GM19467 (cell line): ENCODE measurements at regions not wholly inside any gene's neighbourhood (a gene's known extent, or its start where the extent isn't known, plus 50 kb on each side); places are given as distances from the start of the nearest gene placed in this dataset.
"Not testable (repeated sequence)": the region's sequence is repeated elsewhere in the genome, so short reads cannot be mapped to it uniquely, and the experiment has no call there.

Experiments
- ATAC-seq: cut with Tn5 transposase; IDR thresholded peaks from one replicate; pipeline ENCODE4 v1.9.1; 2021; ENCODE audit warnings: mild to moderate bottlenecking, moderate library complexity; ENCODE audit not compliant: unreplicated experiment

DNA sequence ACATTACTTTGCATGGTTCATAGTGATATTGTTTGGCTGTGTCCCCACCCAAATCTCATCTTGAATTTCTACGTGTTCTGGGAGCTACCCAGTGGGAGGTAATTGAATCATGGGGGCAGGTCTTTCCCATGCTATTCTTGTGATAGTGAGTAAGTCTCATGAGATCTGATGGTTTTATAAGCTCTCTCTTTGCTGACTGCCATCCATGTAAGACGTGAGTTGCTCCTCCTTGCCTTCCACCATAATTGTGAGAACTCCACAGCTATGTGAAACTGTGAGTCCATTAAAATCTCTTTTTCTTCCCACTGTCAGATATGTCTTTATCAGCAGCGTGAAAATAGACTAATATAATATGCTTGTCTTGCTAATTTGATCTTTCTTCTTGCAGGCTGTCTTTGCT lies 200.4 kb upstream of the NOX3 start:
- ATAC-seq, result no peak

DNA sequence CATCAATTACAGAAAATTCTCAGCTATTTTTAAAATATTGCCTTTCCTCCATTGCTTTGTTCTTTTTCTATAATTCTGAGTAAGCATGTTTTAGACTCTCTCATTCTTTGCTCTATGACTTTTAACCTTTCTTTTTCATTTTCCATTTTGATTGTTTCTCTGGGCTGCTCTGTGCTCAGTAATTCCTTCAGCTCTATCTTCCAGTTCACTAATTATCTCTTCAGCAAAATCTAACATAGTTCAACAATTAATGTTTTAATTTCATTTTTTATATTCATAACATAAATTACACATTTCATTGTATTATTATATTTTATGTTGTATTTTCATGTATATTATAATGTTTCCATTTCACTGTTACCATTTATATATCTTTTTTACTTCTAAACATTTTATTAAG lies 198.8 kb upstream of the NOX3 start:
- ATAC-seq, result no peak

DNA sequence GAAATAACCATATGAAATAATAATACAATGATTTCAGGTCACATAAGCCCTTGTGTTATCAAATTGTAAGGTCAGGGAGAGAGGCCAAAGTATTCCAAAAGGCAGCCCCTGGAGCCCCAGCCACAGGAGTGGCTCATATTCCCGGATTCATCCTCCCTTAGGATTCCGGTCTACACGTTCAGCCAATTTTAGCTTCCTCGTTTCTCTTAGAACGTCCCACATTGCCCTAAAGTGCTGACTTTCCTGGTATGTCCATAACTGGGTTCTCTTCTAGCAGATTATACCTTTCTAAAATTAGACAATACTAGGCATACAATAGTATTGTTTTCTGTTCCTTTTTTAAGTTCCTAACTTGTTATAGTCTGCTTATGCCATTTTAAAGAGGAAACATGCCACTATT lies 192.7 kb upstream of the NOX3 start:
- ATAC-seq, result no peak

DNA sequence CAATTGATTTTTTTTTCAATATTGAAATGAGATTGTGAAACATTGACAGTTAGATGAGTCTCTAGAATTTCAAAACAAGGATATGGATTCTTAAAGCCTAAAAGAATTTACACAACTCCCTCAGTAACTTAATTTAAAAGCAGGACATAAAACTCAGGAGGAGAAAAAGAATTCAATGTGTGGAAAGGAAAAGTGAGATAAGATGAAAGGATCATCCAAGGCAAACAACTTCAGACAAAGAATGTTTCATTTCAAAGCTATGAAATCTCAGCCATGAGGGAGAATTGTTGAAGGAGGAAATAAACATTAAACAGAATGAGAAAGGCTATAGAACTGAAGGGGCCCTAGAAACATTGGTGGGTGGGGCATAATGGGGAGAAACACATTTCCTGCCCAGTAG lies 191.7 kb upstream of the NOX3 start:
- ATAC-seq, result no peak

DNA sequence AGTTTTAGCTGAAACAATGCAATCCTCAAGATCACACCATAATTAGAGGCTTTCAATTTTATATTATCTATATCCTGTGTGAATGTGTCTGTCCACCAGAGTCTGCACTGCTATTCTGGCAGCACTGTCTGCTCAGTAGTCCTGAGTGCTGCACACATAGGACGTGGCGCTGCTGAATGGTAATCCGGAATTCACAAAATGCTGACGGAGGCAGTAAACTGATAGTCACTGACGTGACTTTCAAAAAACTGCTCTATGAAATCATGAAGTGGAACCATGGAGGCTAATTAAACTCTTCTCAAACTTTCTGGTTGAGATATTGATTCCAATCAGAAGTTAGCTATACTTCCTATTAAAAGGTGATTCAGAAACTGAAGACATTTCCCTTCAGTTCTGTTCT lies 190.8 kb upstream of the NOX3 start:
- ATAC-seq, result no peak

DNA sequence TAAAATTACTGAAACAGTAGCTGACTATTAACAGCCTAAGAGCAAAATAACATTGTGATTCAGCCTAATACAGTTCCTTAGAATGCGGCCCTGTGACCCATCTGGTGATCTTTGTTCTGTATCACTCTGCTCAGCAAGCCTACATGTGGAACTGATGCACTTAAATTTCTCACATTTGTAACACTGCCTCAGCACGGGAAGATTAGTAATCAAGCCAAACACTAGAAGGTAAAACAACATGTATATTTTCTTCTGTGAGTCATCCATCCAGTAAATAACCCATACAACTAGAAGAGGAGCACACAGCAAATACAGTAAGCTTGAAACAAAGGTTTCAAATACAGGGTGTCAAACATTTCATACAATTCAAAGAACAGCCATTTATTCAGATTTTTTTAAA lies 189.7 kb upstream of the NOX3 start:
- ATAC-seq, result no peak

DNA sequence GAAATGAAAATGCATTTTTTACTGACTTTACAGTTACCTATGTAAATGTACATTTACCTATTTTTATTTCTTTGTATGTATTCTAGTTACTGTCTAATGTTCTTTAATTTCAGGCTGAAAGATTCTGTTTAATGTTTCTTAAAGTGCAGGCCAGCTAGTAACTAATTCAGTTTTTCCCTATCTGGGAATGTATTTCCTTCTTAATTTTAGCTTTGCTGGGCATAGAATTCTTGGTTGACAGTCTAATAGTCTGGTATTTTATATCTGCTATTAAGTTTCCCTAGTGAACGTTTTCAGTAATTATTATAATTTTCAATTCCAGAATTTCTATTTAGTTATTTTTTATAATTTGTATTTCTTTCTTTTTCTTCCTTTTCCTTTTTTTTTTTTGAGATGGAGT lies 186.0 kb upstream of the NOX3 start:
- no peak for ATAC-seq

DNA sequence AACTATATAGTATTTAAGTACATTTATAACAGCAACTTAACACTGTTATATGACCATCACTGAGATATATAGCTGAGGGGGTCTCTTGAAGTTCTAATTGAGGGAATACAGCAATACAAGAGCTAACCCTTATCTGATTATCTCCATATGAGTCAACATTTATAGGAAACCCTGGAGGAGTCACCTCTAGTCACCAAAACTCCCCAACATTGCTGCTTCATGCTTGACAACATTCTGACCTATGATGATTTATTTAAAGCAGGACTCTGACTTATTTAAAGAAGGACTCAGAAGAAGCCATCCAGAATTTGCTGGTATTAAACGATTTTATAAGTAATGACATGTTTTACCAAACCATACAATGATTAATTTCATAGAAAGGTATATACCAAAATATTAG lies 182.6 kb upstream of the NOX3 start:
- no peak for ATAC-seq

DNA sequence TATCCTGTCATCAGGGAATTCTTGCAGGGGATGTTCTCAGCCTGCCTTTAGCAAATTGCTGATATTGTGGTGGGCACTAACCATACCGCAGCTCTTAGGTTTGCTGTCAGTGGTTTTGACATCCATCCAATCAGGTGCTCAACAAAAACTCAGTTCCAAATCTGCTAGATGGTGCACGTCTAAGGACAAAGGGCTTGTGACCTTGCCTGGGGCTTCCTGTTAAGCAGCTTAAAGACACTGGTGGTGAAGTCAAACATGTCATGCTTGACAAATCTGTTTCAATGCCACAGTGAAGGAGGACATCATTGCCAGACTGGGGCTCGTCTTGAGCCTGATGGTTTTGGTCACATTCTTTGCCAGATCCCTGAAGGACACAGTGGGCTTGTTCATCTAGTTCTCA lies 179.8 kb upstream of the NOX3 start:
- ATAC-seq, result no peak

DNA sequence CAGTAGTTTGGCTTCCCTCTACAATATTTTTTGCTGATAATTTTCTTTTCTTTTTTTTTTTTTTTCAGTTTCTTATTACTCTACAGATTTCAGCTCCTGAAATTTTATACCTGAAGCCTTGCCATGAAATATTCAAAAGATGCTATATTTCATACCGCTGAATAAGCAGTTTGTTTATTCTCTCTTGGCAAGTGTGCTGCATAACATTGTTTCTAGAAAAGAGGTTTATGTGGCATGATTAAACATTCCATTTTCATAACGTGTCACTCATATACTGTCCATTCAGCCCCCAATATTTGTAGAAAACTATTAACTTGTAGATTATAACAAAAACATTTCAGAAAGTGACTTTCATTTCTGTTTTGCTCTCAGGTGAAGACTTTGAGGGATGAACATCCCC lies 174.4 kb upstream of the NOX3 start:
- ATAC-seq, result no peak

DNA sequence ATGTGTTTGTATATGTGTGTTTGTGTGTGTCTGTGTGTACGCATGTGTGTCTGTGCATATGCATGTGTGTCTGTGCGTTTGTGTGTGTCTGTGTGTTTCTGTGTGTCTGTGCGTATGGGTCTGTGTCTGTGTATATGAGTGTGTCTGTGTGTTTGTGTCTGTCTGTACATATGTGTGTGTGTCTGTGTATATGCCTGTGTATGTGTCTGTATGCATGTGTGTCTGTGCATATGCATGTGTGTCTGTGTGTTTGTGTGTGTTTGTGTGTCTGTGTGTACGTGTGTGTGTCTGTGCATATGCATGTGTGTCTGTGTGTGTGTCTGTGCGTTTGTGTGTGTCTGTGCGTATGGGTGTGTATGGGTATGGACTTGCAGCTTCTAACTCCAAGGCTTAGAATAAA lies 174.0 kb upstream of the NOX3 start:
- ATAC-seq, result no peak

DNA sequence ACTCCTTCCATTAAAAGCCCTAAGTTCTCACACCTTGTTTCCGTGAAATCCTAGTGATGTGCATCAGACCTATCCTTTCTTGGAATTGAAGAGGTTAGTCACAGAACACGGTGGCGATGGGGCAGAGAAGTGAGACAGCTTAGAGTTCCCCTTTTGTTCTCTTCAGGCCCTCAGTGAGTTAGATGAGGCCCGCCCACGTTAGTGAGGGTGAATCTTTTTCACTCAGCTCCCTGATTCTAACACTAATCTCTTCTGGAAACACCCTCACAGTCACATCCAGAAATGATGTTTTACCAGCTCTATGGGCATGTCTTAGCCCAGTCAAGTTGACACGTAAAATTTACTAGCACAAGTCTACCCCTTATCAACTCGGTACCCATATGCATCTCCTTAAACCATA lies 172.7 kb upstream of the NOX3 start:
- no peak for ATAC-seq

DNA sequence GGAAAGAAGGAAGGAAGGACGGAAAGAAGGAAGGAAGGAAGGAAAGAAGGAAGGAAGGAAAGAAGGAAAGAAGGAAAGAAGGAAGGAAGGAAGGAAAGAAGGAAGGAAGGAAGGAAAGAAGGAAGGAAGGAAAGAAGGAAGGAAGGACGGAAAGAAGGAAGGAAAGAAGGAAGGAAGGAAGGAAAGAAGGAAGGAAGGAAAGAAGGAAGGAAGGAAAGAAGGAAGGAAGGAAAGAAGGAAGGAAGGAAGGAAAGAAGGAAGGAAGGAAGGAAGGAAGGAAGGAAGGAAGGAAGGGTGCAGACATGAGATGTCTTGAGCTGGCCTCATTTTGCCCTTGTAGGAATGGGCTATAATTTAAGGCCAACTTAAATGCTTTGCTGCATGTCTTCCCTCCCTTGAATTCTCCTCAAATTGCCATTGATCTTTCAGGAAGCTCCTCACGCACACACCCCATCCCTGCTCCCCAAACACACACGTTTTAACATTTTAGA lies 172.1 kb upstream of the NOX3 start:
- not testable (repeated sequence) for ATAC-seq

DNA sequence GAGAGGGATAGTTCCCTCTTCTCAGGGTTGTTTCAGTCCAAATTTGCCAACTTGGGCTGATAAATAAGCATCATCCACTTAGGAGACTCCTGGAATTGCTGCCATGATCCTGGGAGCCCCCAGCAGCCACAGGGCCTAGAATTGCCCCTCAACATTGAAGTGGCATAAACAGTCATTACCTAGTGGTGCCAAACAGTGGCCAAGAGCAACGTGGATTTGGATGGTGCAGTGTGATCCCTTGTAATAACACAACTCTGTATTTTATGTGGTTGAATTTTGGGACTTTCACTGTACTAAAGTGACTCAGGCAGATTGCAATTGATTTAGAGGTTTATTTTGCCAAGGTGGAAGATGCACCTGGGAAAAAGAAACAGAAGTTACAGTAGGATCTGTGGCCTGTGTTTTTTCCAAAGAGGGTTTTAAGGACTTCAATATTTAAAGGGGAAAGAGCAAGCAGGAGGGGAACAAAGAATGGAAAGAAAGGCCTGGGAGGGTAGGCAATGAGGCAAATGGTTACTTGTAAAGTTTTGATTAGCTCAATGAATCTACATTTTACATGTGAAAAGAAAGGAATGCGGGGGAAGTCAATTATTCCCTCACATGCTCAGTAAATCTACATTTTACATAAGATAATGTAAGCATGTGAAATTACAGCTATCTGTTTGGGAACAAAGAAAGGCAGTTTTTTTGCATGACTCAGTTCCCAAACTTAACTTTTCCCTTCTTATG lies 168.0 kb upstream of the NOX3 start:
- ATAC-seq, result no peak

DNA sequence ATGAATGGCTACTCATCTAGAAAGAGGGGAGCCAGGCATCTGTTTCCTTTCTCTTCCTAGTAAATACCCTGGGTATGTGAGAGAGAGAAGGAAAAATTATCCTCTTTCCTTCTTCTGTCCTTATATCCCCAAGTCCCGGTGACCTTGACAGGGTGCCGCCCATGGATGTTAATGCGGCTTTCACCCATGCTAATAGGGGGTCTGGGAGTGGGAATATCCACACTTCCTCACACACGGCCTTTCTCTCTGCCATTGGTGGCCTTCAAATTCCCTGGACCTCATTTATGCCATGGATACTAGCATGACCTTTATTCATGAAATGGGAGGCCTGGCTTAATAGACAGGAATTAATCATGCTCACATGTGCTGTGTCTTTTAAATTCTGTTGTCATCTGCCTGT lies 159.0 kb upstream of the NOX3 start:
- no peak for ATAC-seq

DNA sequence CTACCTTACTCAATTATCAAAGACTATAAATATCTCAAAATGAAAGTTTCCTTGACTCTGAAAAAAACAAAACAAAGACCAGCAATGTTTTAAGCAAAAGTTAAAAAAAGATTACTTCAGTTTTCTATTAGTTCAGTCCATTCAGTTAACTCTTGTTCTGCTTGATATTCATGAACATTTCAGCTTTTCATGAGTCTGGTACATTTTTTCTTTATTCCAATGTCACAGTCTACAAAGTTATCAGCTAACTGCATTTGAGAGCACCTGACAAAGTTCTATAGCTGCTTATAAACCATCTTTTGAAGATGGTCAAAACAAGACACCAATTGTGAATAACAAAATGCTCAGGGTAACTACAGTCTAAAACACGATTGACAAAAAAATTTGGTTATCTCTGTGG lies 156.1 kb upstream of the NOX3 start:
- no peak for ATAC-seq

DNA sequence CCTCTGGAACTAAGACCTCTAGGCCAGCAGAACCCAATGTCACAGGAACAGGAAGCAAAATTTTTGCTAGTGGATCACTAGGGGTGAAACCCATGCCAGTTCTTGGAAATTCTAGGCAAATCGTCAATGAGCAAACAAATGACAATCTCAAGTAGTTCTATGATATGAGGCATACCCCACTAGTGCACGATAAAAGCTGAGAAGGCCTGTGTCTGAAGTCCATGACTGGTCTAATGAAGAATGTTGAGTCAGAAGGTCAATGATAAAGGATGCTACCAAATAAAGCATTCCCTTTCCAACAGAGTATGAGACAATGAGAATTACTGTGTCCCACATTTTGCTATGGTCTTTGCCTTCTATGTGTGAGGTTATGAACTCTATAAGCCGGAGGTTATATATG lies 149.4 kb upstream of the NOX3 start:
- ATAC-seq, result no peak

DNA sequence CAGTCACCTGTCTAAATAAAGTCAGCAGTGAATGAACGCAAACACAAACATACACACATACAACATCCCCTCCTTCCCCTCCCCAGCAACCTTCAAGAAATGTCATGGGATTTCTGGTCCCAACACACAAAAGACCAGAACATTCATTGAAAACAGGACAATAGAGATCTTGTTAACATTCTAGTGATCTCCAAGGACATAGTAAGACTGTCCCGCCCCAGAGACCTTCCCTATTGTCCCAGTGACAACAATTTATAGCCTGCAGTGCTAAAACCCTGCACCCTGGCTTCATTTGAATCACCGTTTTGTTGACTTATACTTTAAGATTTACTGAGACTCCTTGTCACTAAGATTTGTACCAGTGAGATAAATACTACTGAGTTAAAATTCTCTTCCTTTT lies 143.9 kb upstream of the NOX3 start:
- no peak for ATAC-seq

DNA sequence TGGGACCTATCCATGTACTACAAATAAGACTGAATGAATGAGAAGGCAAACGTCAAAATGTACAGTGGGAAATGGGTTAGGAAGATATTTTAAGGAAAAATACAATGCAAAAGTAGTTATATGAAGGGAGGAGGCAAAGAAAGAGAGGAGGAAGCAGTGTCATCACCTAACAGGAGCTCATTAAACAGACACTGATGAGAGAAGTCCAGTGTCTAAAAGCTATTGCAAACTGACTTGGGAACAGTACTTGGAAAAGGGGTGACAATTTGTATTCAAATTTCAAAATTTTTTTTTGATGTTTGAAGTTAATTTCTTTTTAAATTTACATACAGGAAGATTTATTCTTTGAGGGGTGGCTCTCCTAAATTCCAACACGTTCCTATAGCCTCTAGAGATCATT lies 143.5 kb upstream of the NOX3 start:
- ATAC-seq, result no peak

DNA sequence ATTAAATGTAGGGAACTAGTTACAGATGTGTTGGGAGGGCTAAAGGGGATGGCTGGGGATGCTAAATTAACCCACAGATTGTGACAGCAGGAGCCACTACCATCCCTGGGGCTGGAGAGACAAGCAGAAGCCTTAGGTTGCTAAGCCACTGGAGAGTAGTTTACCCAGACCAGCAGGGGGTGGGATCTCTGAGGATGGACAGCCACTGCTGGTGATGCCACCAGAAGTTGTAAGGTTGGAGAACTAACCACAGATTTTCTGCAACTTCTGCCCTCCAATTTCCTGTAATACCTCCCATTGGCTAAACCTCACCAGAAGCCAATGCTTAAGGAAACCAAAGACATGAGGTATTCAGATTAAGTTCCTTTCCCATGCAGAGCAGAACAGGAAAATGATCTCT lies 139.6 kb upstream of the NOX3 start:
- ATAC-seq, result no peak

DNA sequence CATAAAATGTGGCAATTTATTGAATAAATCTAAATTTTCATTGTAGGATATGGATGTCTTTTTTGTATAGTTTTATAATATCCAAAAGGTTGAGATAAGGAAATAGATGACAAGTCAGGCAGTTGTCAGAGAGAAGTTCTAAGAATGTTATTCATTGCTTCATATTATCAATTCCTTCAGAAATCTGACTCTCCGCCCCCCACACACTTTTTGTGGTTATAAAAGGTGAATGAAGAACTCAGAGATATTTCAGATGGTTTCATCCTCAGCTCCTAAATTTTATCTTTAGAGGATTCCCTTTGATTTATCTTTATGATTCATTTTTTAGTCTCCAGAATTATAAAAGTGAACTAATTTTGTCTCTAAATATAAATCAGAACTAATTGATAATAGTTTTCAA lies 136.1 kb upstream of the NOX3 start:
- no peak for ATAC-seq

DNA sequence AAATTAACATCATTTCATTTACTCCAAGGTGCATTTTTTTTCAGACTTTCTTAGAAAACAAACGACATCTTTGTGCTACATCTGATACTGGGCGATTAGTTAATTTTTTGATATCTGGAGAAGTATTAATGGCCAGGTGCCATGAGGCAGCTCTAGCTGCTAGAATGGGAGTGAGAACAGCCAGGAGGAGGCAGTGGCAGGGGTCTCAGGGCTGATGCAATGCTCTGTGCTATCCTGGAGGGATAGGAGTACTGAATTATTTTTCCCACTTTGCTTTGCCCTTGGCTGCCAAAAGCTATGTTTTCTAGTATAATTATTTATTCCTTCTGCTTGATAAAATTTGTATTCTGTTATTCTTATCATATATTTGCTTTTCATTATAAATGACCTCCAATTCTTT lies 133.6 kb upstream of the NOX3 start:
- no peak for ATAC-seq

DNA sequence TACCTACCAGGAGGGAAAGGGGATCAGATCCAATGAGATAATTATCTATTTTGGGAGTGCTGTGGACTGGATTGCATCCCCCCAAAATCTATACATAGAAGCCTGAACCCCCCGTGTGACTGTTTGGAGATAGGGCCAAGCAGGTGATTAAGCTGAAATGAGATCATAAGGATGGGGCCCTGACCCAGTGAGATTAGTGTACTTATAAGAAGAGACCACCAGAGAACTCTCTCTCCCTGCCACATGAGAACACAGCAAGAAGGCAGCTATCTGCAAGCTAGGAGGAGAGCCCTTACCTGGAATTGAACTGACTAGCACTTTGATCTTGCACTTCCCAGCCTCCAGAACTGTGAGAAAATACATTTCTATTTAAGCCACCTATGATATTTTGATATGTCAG lies 132.2 kb upstream of the NOX3 start:
- ATAC-seq, result no peak
